8988T (cell line): ENCODE measurements at regions not wholly inside any gene's neighbourhood (a gene's known extent, or its start where the extent isn't known, plus 50 kb on each side); places are given as distances from the start of the nearest gene placed in this dataset.

Experiments used
- DNase-seq: peaks from one replicate; pipeline ENCODE4 v3.0.0; 2011

- DNase-seq, result no peak
Observed at GRCh38 chr4:153109296-153109849, 94.9 kb upstream of the TRIM2 start.

- no peak for DNase-seq
Observed at GRCh38 chr4:153110739-153111138, 93.5 kb upstream of the TRIM2 start.

GRCh38 chr4:153111426-153112040 lies 92.7 kb upstream of the TRIM2 start:
- no peak for DNase-seq

GRCh38 chr4:153112041-153112441 lies 92.2 kb upstream of the TRIM2 start:
- DNase-seq, result no peak

GRCh38 chr4:153113061-153113837 lies 91.0 kb upstream of the TRIM2 start:
- DNase-seq, result no peak

GRCh38 chr4:153113838-153114105 lies 90.5 kb upstream of the TRIM2 start:
- no peak for DNase-seq

- no peak for DNase-seq
Observed at GRCh38 chr4:153114771-153115321, 89.4 kb upstream of the TRIM2 start.

GRCh38 chr4:153115322-153116290 lies 88.6 kb upstream of the TRIM2 start:
- DNase-seq, result no peak

- DNase-seq, result no peak
Observed at GRCh38 chr4:153116291-153116680, 88.0 kb upstream of the TRIM2 start.

- no peak for DNase-seq
Observed at GRCh38 chr4:153116801-153117200, 87.4 kb upstream of the TRIM2 start.

- no peak for DNase-seq
Observed at GRCh38 chr4:153117554-153117953, 86.7 kb upstream of the TRIM2 start.

GRCh38 chr4:153119626-153120025 lies 84.6 kb upstream of the TRIM2 start:
- no peak for DNase-seq

GRCh38 chr4:153120235-153120634 lies 84.0 kb upstream of the TRIM2 start:
- no peak for DNase-seq

GRCh38 chr4:153122855-153123254 lies 81.4 kb upstream of the TRIM2 start:
- no peak for DNase-seq

- DNase-seq, result no peak
Observed at GRCh38 chr4:153126137-153126536, 78.1 kb upstream of the TRIM2 start.

- DNase-seq, result no peak
Observed at GRCh38 chr4:153127760-153128494, 76.3 kb upstream of the TRIM2 start.

- DNase-seq, result no peak
Observed at GRCh38 chr4:153131596-153131995, 72.6 kb upstream of the TRIM2 start.

GRCh38 chr4:153137159-153137558 lies 67.1 kb upstream of the TRIM2 start:
- DNase-seq, result no peak

GRCh38 chr4:153137677-153138630 lies 66.3 kb upstream of the TRIM2 start:
- no peak for DNase-seq

- no peak for DNase-seq
Observed at GRCh38 chr4:153138736-153139135, 65.5 kb upstream of the TRIM2 start.

GRCh38 chr4:153140294-153140693 lies 63.9 kb upstream of the TRIM2 start:
- no peak for DNase-seq
